ENCODE measurements at regions not wholly inside any gene's neighbourhood (a gene's known extent, or its start where the extent isn't known, plus 50 kb on each side); places are given as distances from the start of the nearest gene placed in this dataset.

- H3K4me2 ChIP-seq (ENCODE audit: low read length) = no peak overlapping the region
- H3K9me3 ChIP-seq (ENCODE audit: low read length) = no peaks in the 10 kb centered on the region
Measured at GRCh38 chr10:129055225-129055624, 411.8 kb upstream of the MGMT start.

GRCh38 chr10:129055986-129056385 is 411.1 kb upstream of the MGMT start:
- Histone ChIP-seq H3K9me3 (ENCODE audit: low read length) (no peaks in the 10 kb centered on the region), H3K9me2 (ENCODE audit: low read depth, low read length) (no peaks in the 10 kb centered on the region), H2AFZ (ENCODE audit: low read length) (no peak overlapping the region), H3F3A (ENCODE audit: insufficient read depth, low read length) (no peaks in the 10 kb centered on the region), H3K79me2 (ENCODE audit: insufficient read depth, low read length) (no peaks in the 10 kb centered on the region), H3K9ac (ENCODE audit: low read length) (no peak overlapping the region), H3K4me3 (ENCODE audit: low read depth, low read length, poor library complexity, severe bottlenecking) (no peak overlapping the region), H3K4me1 (ENCODE audit: insufficient read depth, low read length, severe bottlenecking) (no peaks in the 10 kb centered on the region), H3K36me3 (ENCODE audit: insufficient read depth, low read length) (no peaks in the 10 kb centered on the region), H3K27ac (ENCODE audit: low read depth, low read length, poor library complexity, severe bottlenecking) (no peak overlapping the region), H3K27me3 (ENCODE audit: insufficient read depth, low read length) (peaks cover 3% of the 10 kb centered on the region; the same call in 1 of the 2 replicates), H4K20me1 (ENCODE audit: insufficient read depth, low read length) (no peaks in the 10 kb centered on the region), H3K4me2 (ENCODE audit: low read length) (no peak overlapping the region)
- TF ChIP-seq EZH2 (IDR thresholded peaks at IDR 0.05; ENCODE audit: borderline replicate concordance, low read length) (no peak), CTCF (IDR thresholded peaks at IDR 0.05; ENCODE audit: low read length) (no peak)

More at GRCh38 chr10:129055225-129055624, 411.8 kb upstream of the MGMT start:
- H3K27ac ChIP-seq (ENCODE audit: low read depth, low read length, poor library complexity, severe bottlenecking) = no peak overlapping the region
- peaks cover 3% of the 10 kb centered on the region; the same call in 1 of the 2 replicates for H3K27me3 ChIP-seq (ENCODE audit: insufficient read depth, low read length)
- no peak overlapping the region for H3K9ac ChIP-seq (ENCODE audit: low read length)
- no peak overlapping the region for H2AFZ ChIP-seq (ENCODE audit: low read length)
- no peaks in the 10 kb centered on the region for H3K4me1 ChIP-seq (ENCODE audit: insufficient read depth, low read length, severe bottlenecking)
- H3K36me3 ChIP-seq (ENCODE audit: insufficient read depth, low read length) = no peaks in the 10 kb centered on the region
- no peaks in the 10 kb centered on the region for H4K20me1 ChIP-seq (ENCODE audit: insufficient read depth, low read length)
- no peak for TF ChIP-seq EZH2 (IDR thresholded peaks at IDR 0.05; ENCODE audit: borderline replicate concordance, low read length)
- no peak for TF ChIP-seq CTCF (IDR thresholded peaks at IDR 0.05; ENCODE audit: low read length)
- no peaks in the 10 kb centered on the region for H3K9me2 ChIP-seq (ENCODE audit: low read depth, low read length)
- no peaks in the 10 kb centered on the region for H3F3A ChIP-seq (ENCODE audit: insufficient read depth, low read length)
- H3K4me3 ChIP-seq (ENCODE audit: low read depth, low read length, poor library complexity, severe bottlenecking) = no peak overlapping the region
- no peaks in the 10 kb centered on the region for H3K79me2 ChIP-seq (ENCODE audit: insufficient read depth, low read length)

GRCh38 chr10:129056734-129057689 is 410.0 kb upstream of the MGMT start:
- Histone ChIP-seq H3K27ac (ENCODE audit: low read depth, low read length, poor library complexity, severe bottlenecking) (no peak overlapping the region), H4K20me1 (ENCODE audit: insufficient read depth, low read length) (no peaks in the 10 kb centered on the region), H3K36me3 (ENCODE audit: insufficient read depth, low read length) (no peaks in the 10 kb centered on the region), H3F3A (ENCODE audit: insufficient read depth, low read length) (no peaks in the 10 kb centered on the region), H3K79me2 (ENCODE audit: insufficient read depth, low read length) (no peaks in the 10 kb centered on the region), H3K4me3 (ENCODE audit: low read depth, low read length, poor library complexity, severe bottlenecking) (no peak overlapping the region), H3K4me2 (ENCODE audit: low read length) (no peak overlapping the region), H3K9me3 (ENCODE audit: low read length) (no peaks in the 10 kb centered on the region), H2AFZ (ENCODE audit: low read length) (no peak overlapping the region), H3K9ac (ENCODE audit: low read length) (no peak overlapping the region), H3K9me2 (ENCODE audit: low read depth, low read length) (no peaks in the 10 kb centered on the region), H3K27me3 (ENCODE audit: insufficient read depth, low read length) (peaks cover 3% of the 10 kb centered on the region; the same call in 1 of the 2 replicates), H3K4me1 (ENCODE audit: insufficient read depth, low read length, severe bottlenecking) (no peaks in the 10 kb centered on the region)
- no peak for TF ChIP-seq EZH2 (IDR thresholded peaks at IDR 0.05; ENCODE audit: borderline replicate concordance, low read length)
- TF ChIP-seq CTCF (IDR thresholded peaks at IDR 0.05; ENCODE audit: low read length) = no peak
